Neural progenitor cell (in vitro differentiated cells): ENCODE measurements at regions not wholly inside any gene's neighbourhood (a gene's known extent, or its start where the extent isn't known, plus 50 kb on each side); places are given as distances from the start of the nearest gene placed in this dataset.

ENCODE experiments used
- DNase-seq: peaks from one replicate; pipeline ENCODE4 v3.0.0-alpha.2; 2016; ENCODE audit warnings: low spot score
- H2AFZ ChIP-seq: fragments of 200-600 bp; sonication (generic); replicated peaks from 2 replicates; pipeline ENCODE4 v1.6.1; 2016; ENCODE audit warnings: antibody characterized with exemption
- H3F3A ChIP-seq: fragments of 200-600 bp; sonication (generic); 2 replicates; pipeline ENCODE4 v1.6.1; 2016; ENCODE audit warnings: antibody characterized with exemption, low read depth
- H3K27ac ChIP-seq: fragments of 200-600 bp; sonication (generic); 2 replicates; pipeline ENCODE4 v1.5.1; 2016; ENCODE audit warnings: mild to moderate bottlenecking
- H3K27me3 ChIP-seq: fragments of 200-600 bp; sonication (generic); 2 replicates; pipeline ENCODE4 v1.6.1; 2016; ENCODE audit warnings: mild to moderate bottlenecking, moderate library complexity
- H3K36me3 ChIP-seq: fragments of 200-600 bp; sonication (generic); 2 replicates; pipeline ENCODE4 v1.5.1; 2016
- H3K4me1 ChIP-seq: fragments of 200-600 bp; sonication (generic); 2 replicates; pipeline ENCODE4 v1.6.1; 2016; ENCODE audit warnings: mixed run types
- H3K4me2 ChIP-seq: fragments of 200-600 bp; sonication (generic); 2 replicates; pipeline ENCODE4 v1.6.1; 2016
- H3K4me3 ChIP-seq: fragments of 200-600 bp; sonication (generic); 2 replicates; pipeline ENCODE4 v1.5.1; 2016
- H3K79me2 ChIP-seq: fragments of 200-600 bp; sonication (generic); 2 replicates; pipeline ENCODE4 v1.6.1; 2016; ENCODE audit warnings: low read depth
- H3K9ac ChIP-seq: fragments of 200-600 bp; sonication (generic); 2 replicates; pipeline ENCODE4 v1.6.1; 2016
- H3K9me3 ChIP-seq: fragments of 200-600 bp; sonication (generic); 2 replicates; pipeline ENCODE4 v1.5.1; 2016; ENCODE audit warnings: low read depth
- H4K20me1 ChIP-seq: fragments of 200-600 bp; sonication (generic); 2 replicates; pipeline ENCODE4 v1.6.1; 2016; ENCODE audit warnings: low read depth
- H3K27ac Mint-ChIP-seq: 3 replicates; pipeline ENCODE4 v1.8.0; 2021; ENCODE audit warnings: mixed read lengths
- H3K27me3 Mint-ChIP-seq: 2 replicates; pipeline ENCODE4 v1.8.0; 2022; ENCODE audit warnings: low read depth, mild to moderate bottlenecking, inconsistent platforms, moderate library complexity, mixed read lengths; ENCODE audit not compliant: insufficient read depth
- H3K36me3 Mint-ChIP-seq: 3 replicates; pipeline ENCODE4 v1.8.0; 2021; ENCODE audit warnings: mixed read lengths
- H3K4me1 Mint-ChIP-seq: 3 replicates; pipeline ENCODE4 v1.8.0; 2021; ENCODE audit warnings: mixed read lengths
- H3K4me3 Mint-ChIP-seq: 3 replicates; pipeline ENCODE4 v1.8.0; 2021; ENCODE audit warnings: mild to moderate bottlenecking, moderate library complexity, mixed read lengths
- H3K9me3 Mint-ChIP-seq: 3 replicates; pipeline ENCODE4 v1.8.0; 2020; ENCODE audit warnings: mixed read lengths
- CTCF ChIP-seq: fragments of 200-600 bp; sonication (generic); IDR thresholded peaks from 2 replicates; pipeline ENCODE4 v1.5.1; 2017; ENCODE audit warnings: antibody characterized with exemption, mild to moderate bottlenecking
- EZH2 ChIP-seq: fragments of 200-600 bp; sonication (generic); IDR thresholded peaks from 2 replicates; pipeline ENCODE4 v1.6.1; 2017; ENCODE audit warnings: antibody characterized with exemption, mild to moderate bottlenecking, moderate library complexity
- EZH2phosphoT487 ChIP-seq: fragments of 200-600 bp; sonication (generic); IDR thresholded peaks from 2 replicates; pipeline ENCODE4 v1.6.1; 2017; ENCODE audit warnings: antibody characterized with exemption

GRCh38 chr12:71071536-71072097, 86.2 kb downstream of the TSPAN8 start:
- no peak overlapping the region for H3K4me2 ChIP-seq
- no peaks in the 10 kb centered on the region for H4K20me1 ChIP-seq
- no peaks in the 10 kb centered on the region for H3K36me3 Mint-ChIP-seq
- no peak overlapping the region for H3K27ac Mint-ChIP-seq
- no peak overlapping the region for H3K4me3 ChIP-seq
- H3K27me3 ChIP-seq = no peaks in the 10 kb centered on the region
- no peaks in the 10 kb centered on the region for H3K9me3 ChIP-seq
- H3F3A ChIP-seq = no peaks in the 10 kb centered on the region
- H3K9me3 Mint-ChIP-seq = peaks cover 5% of the 10 kb centered on the region
- TF ChIP-seq EZH2 (no peak), EZH2phosphoT487 (no peak), CTCF (no peak)
- H3K4me1 ChIP-seq = no peaks in the 10 kb centered on the region
- H2AFZ ChIP-seq = no peak overlapping the region
- DNase-seq = no peak
- H3K4me1 Mint-ChIP-seq = peaks cover 10% of the 10 kb centered on the region
- no peak overlapping the region for H3K4me3 Mint-ChIP-seq
- H3K27ac ChIP-seq = no peak overlapping the region
- no peak overlapping the region for H3K9ac ChIP-seq
- no peaks in the 10 kb centered on the region for H3K36me3 ChIP-seq
- no peaks in the 10 kb centered on the region for H3K79me2 ChIP-seq
- no peaks in the 10 kb centered on the region for H3K27me3 Mint-ChIP-seq

GRCh38 chr12:71070416-71071128, 87.2 kb downstream of the TSPAN8 start:
- Histone ChIP-seq H3F3A (no peaks in the 10 kb centered on the region), H3K9ac (no peak overlapping the region), H4K20me1 (no peaks in the 10 kb centered on the region), H3K36me3 (no peaks in the 10 kb centered on the region), H3K4me2 (no peak overlapping the region), H3K9me3 (no peaks in the 10 kb centered on the region), H3K27me3 (no peaks in the 10 kb centered on the region), H3K79me2 (no peaks in the 10 kb centered on the region), H3K4me3 (no peak overlapping the region), H2AFZ (no peak overlapping the region), H3K27ac (no peak overlapping the region), H3K4me1 (no peaks in the 10 kb centered on the region)
- Mint-ChIP-seq H3K27me3 (no peaks in the 10 kb centered on the region), H3K9me3 (peaks cover 5% of the 10 kb centered on the region), H3K4me3 (no peak overlapping the region), H3K36me3 (no peaks in the 10 kb centered on the region), H3K4me1 (peaks cover 10% of the 10 kb centered on the region), H3K27ac (no peak overlapping the region)
- TF ChIP-seq EZH2phosphoT487 (no peak), EZH2 (no peak), CTCF (no peak)
- DNase-seq = no peak

DNA sequence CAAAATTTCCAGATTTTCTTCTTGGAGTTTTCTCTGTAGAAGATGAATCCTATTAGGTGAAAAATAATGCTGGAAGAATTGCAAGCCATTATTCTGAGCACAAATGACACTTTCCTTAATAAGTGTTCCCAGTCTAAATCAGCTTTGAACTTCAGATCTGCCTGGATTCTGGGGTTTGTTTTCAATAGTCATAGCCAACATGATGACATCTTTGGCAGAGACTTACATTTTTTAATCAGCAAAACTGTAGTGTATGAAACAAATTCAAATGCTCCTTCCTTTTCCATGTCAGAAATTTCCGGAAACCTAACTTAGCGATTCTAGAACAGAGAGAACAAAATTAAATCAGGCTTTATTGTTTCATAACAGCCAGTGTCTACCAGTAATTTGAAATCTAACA, 88.5 kb downstream of the TSPAN8 start:
- no peak for DNase-seq
- Histone ChIP-seq H3K4me3 (no peak overlapping the region), H3K27ac (no peak overlapping the region), H3K36me3 (no peaks in the 10 kb centered on the region), H4K20me1 (no peaks in the 10 kb centered on the region), H3F3A (no peaks in the 10 kb centered on the region), H3K9me3 (no peaks in the 10 kb centered on the region), H3K27me3 (no peaks in the 10 kb centered on the region), H3K9ac (no peak overlapping the region), H2AFZ (no peak overlapping the region), H3K4me1 (no peaks in the 10 kb centered on the region), H3K79me2 (no peaks in the 10 kb centered on the region), H3K4me2 (no peak overlapping the region)
- H3K4me1 Mint-ChIP-seq = peaks cover 8% of the 10 kb centered on the region
- peaks cover 3% of the 10 kb centered on the region for H3K9me3 Mint-ChIP-seq
- no peaks in the 10 kb centered on the region for H3K36me3 Mint-ChIP-seq
- no peaks in the 10 kb centered on the region for H3K27me3 Mint-ChIP-seq
- no peak for TF ChIP-seq EZH2
- no peak overlapping the region for H3K4me3 Mint-ChIP-seq
- H3K27ac Mint-ChIP-seq = no peak overlapping the region

DNA sequence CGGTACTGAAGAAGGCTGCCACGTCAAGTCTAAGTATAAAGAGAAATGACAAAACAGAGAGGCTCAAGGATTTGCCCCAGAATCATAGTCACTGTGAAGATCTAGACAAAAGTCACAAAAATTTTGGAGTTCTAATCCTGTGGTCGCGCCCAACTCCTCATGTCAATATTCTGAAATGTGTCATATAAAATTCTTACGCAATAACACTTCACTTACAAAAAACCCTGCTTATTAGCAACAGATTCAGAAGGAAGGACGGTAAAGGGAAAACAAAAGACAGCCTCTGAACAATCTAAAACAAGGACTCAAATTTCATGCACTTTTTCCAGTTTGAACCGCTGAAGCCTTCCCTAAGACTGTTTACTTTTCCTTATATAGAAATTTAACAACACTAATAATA, 94.7 kb downstream of the TSPAN8 start:
- DNase-seq = no peak
- TF ChIP-seq EZH2phosphoT487 (no peak), EZH2 (no peak), CTCF (no peak)
- no peak overlapping the region for H3K9ac ChIP-seq
- H3K9me3 Mint-ChIP-seq = peaks cover 4% of the 10 kb centered on the region
- no peaks in the 10 kb centered on the region for H3K9me3 ChIP-seq
- no peaks in the 10 kb centered on the region for H4K20me1 ChIP-seq
- H3K27ac ChIP-seq = no peak overlapping the region
- H3K4me1 ChIP-seq = no peaks in the 10 kb centered on the region
- H3K27ac Mint-ChIP-seq = no peak overlapping the region
- no peaks in the 10 kb centered on the region for H3K79me2 ChIP-seq
- H3K4me3 ChIP-seq = no peak overlapping the region
- no peaks in the 10 kb centered on the region for H3K36me3 Mint-ChIP-seq
- H3K36me3 ChIP-seq = no peaks in the 10 kb centered on the region
- H2AFZ ChIP-seq = no peak overlapping the region
- H3K4me3 Mint-ChIP-seq = no peak overlapping the region
- no peaks in the 10 kb centered on the region for H3K27me3 ChIP-seq
- no peak overlapping the region for H3K4me2 ChIP-seq
- peaks cover 9% of the 10 kb centered on the region for H3K4me1 Mint-ChIP-seq
- no peaks in the 10 kb centered on the region for H3F3A ChIP-seq
- H3K27me3 Mint-ChIP-seq = peaks cover 2% of the 10 kb centered on the region
